ENCODE measurements at regions not wholly inside any gene's neighbourhood (a gene's known extent, or its start where the extent isn't known, plus 50 kb on each side); places are given as distances from the start of the nearest gene placed in this dataset.

DNA sequence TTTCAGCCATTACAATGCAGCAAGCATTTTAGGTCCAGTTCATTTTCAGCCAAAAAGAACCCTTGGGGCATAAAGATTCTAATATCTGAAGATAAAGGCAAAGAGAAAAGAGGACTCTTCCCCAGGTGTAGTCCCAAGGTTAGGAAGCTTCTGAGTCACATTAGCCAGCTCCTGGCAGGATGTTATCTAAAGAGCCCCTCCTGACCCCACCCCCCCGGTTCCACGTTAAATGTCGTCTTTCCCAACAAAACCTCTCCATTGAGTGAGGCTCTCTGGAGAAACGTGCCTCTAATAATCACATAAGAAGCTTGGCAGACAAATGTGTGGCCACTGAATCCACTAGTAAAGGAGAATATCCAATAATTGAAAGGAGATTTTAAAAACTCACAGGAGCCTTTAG lies 267.7 kb downstream of the GALC start:
- no peak overlapping the region for H3K4me3 Mint-ChIP-seq
- no peaks in the 10 kb centered on the region for H3K4me1 Mint-ChIP-seq
- H3K9me3 Mint-ChIP-seq, result no peaks in the 10 kb centered on the region
- DNase-seq, result no peak
- no peaks in the 10 kb centered on the region for H3K27me3 Mint-ChIP-seq
- CTCF ChIA-PET, result no interaction called here
- no peak for ATAC-seq (ENCODE audit: low read depth)
- TF ChIP-seq, protein P1, sequence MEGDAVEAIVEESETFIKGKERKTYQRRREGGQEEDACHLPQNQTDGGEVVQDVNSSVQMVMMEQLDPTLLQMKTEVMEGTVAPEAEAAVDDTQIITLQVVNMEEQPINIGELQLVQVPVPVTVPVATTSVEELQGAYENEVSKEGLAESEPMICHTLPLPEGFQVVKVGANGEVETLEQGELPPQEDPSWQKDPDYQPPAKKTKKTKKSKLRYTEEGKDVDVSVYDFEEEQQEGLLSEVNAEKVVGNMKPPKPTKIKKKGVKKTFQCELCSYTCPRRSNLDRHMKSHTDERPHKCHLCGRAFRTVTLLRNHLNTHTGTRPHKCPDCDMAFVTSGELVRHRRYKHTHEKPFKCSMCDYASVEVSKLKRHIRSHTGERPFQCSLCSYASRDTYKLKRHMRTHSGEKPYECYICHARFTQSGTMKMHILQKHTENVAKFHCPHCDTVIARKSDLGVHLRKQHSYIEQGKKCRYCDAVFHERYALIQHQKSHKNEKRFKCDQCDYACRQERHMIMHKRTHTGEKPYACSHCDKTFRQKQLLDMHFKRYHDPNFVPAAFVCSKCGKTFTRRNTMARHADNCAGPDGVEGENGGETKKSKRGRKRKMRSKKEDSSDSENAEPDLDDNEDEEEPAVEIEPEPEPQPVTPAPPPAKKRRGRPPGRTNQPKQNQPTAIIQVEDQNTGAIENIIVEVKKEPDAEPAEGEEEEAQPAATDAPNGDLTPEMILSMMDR (IDR thresholded peaks at IDR 0.05), result no peak
- no peaks in the 10 kb centered on the region for H3K36me3 Mint-ChIP-seq (ENCODE audit: low read depth)
- H3K27ac Mint-ChIP-seq, result no peak overlapping the region
- intact Hi-C loops (cut with micrococcal nuclease), result no loop called here
- POLR2A ChIA-PET, result no interaction called here

DNA sequence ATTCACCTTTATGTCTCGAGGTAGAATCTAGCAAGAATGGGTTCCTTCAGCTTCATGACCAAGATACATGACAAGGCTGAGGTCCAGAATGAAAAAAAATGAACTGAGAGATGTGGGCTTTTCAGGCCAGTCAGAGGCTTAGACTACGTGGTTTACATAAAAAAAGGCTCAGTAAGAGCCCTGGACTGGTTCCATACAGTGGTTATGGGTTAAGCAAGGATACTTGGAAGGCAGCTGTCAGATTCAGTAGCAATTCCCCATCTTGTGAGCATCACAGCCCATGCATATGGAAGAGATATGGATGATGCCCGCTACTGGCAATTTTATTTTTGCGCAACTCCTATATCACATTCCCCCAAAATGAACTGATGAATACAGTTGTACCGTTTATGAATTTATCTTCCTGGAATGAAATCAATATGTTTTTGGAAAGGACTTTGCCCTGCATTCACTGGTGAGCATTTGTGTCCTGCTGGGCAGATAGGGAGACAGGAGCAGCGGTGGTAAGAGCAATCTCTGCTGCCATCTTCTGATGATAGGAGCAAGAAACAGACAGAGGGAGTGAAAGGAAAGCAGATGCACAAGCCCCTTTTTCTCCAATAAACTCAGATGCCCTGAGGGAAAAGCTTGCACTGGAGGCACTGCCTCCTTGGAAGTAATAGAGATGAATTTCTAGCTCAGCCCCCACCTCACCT lies 280.4 kb downstream of the GALC start:
- Mint-ChIP-seq H3K4me3 (no peak overlapping the region), H3K27ac (no peak overlapping the region), H3K36me3 (ENCODE audit: low read depth) (no peaks in the 10 kb centered on the region), H3K27me3 (no peaks in the 10 kb centered on the region), H3K4me1 (no peaks in the 10 kb centered on the region), H3K9me3 (no peaks in the 10 kb centered on the region)
- ATAC-seq (ENCODE audit: low read depth), result no peak
- ChIA-PET CTCF (no interaction called here), POLR2A (no interaction called here)
- DNase-seq, result no peak
- intact Hi-C loops (cut with micrococcal nuclease), result no loop called here
- TF ChIP-seq, protein P1 (IDR thresholded peaks at IDR 0.05), result no peak

DNA sequence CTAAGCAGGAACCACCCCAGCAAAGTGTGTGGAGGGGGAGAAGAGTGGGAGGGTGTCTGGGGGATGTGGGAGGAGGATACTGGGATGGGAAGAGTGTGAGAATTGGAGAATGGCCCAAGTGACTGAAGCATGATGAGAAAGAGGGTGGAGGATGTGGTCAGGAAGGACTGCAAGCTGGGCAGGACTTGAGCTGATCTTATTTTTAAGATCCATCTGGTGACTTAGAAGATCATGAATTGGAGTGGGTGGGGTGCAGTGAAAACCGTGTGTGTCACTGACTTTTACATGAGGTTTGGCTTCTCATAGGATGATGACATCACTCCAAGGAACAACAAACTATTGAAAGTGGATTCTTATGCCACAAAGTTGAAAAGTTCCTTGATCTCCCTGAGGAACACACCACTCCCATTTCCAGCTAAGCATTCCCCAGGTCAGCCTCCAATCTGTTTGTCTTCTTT lies 287.5 kb downstream of the GALC start:
- no peaks in the 10 kb centered on the region for H3K36me3 Mint-ChIP-seq (ENCODE audit: low read depth)
- H3K4me3 Mint-ChIP-seq, result no peak overlapping the region
- peaks cover 3% of the 10 kb centered on the region for H3K9me3 Mint-ChIP-seq
- no peak for ATAC-seq (ENCODE audit: low read depth)
- TF ChIP-seq, protein P1 (IDR thresholded peaks at IDR 0.05), result no peak
- intact Hi-C loops (cut with micrococcal nuclease), result no loop called here
- no peak overlapping the region for H3K27ac Mint-ChIP-seq
- ChIA-PET CTCF (no interaction called here), POLR2A (no interaction called here)
- DNase-seq, result no peak
- H3K27me3 Mint-ChIP-seq, result no peaks in the 10 kb centered on the region
- H3K4me1 Mint-ChIP-seq, result no peaks in the 10 kb centered on the region

DNA sequence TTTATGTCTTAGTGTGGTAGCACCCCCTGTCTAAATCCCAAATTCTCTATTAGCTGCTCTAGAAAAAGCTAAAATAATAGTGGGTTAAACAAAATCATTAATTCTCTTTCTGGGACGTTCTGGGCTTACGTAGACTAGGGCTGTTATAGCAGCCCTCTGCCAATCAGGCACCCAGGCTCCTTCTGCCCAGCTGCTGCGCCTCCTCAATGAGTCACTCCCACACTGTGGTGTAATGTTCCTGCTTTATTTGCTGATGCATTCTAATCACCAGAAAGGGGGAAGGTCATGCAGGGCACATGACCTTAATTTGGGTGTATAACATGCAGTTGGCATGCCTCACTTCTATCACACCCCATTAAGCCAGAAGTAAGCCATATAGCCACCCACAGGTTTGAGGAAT lies 294.5 kb downstream of the GALC start:
- H3K27me3 Mint-ChIP-seq, result no peaks in the 10 kb centered on the region
- ChIA-PET POLR2A (no interaction called here), CTCF (no interaction called here)
- TF ChIP-seq, protein P1 (IDR thresholded peaks at IDR 0.05), result no peak
- ATAC-seq (ENCODE audit: low read depth) (no peak), DNase-seq (no peak)
- intact Hi-C loops (cut with micrococcal nuclease), result no loop called here
- no peak overlapping the region for H3K27ac Mint-ChIP-seq
- H3K4me3 Mint-ChIP-seq, result no peak overlapping the region
- H3K9me3 Mint-ChIP-seq, result no peaks in the 10 kb centered on the region
- no peaks in the 10 kb centered on the region for H3K4me1 Mint-ChIP-seq
- no peaks in the 10 kb centered on the region for H3K36me3 Mint-ChIP-seq (ENCODE audit: low read depth)

DNA sequence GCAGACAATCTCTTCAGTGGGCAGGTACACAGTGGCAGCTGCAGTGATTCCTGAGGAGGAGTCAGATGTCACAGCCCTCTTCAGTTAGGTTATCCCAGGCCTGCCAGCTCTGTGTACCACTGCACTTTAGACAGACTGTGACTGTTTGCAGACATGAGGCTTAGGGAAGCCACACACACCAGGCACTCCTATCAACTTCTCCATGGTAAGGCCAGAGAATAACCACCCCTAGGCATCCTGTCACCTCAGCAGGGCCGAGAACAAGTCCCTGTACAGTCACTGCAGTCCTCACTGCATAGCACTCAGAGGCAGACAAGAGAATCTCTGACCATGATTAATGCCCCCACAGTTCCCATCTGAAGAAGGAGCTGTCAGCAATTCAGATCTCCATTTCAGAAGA lies 296.5 kb downstream of the GALC start:
- CTCF ChIA-PET, result no interaction called here
- POLR2A ChIA-PET, result no interaction called here
- TF ChIP-seq, protein P1 (IDR thresholded peaks at IDR 0.05), result no peak

More for the DNA sequence above, 296.5 kb downstream of the GALC start:
- H3K4me3 Mint-ChIP-seq, result no peak overlapping the region
- no peaks in the 10 kb centered on the region for H3K4me1 Mint-ChIP-seq
- H3K27me3 Mint-ChIP-seq, result no peaks in the 10 kb centered on the region
- H3K9me3 Mint-ChIP-seq, result no peaks in the 10 kb centered on the region
- no peak overlapping the region for H3K27ac Mint-ChIP-seq
- ATAC-seq (ENCODE audit: low read depth), result no peak
- no peaks in the 10 kb centered on the region for H3K36me3 Mint-ChIP-seq (ENCODE audit: low read depth)
- no peak for DNase-seq
- intact Hi-C loops (cut with micrococcal nuclease), result no loop called here
